Loucy (cell line): ENCODE measurements at regions not wholly inside any gene's neighbourhood (a gene's known extent, or its start where the extent isn't known, plus 50 kb on each side); places are given as distances from the start of the nearest gene placed in this dataset.

Source experiments
- H2AFZ ChIP-seq: fragments of 200-600 bp; sonication (generic); 2 replicates; pipeline ENCODE4 v1.6.0; 2016; ENCODE audit warnings: antibody characterized with exemption, mild to moderate bottlenecking, low read length, moderate library complexity
- H3F3A ChIP-seq: fragments of 200-600 bp; 2 replicates; pipeline ENCODE4 v1.6.0; 2016; ENCODE audit warnings: antibody characterized with exemption, low read depth, mild to moderate bottlenecking
- H3K27me3 ChIP-seq: fragments of 200-600 bp; sonication (generic); 2 replicates; pipeline ENCODE4 v1.6.1; 2014; ENCODE audit warnings: low read length, mild to moderate bottlenecking; ENCODE audit not compliant: insufficient read depth, poor library complexity, severe bottlenecking
- H3K36me3 ChIP-seq: fragments of 200-600 bp; sonication (generic); 2 replicates; pipeline ENCODE4 v1.6.1; 2016; ENCODE audit warnings: low read length; ENCODE audit not compliant: insufficient read depth
- H3K4me1 ChIP-seq: fragments of 200-600 bp; sonication (generic); 2 replicates; pipeline ENCODE4 v1.5.1; 2014; ENCODE audit warnings: low read length, mild to moderate bottlenecking; ENCODE audit not compliant: insufficient read depth, poor library complexity, severe bottlenecking
- H3K4me2 ChIP-seq: fragments of 200-600 bp; sonication (generic); 2 replicates; pipeline ENCODE4 v1.6.0; 2014; ENCODE audit warnings: antibody characterized with exemption, low read length, low read depth, mild to moderate bottlenecking; ENCODE audit not compliant: poor library complexity, severe bottlenecking
- H3K4me3 ChIP-seq: fragments of 200-600 bp; sonication (generic); 2 replicates; pipeline ENCODE4 v1.5.1; 2014; ENCODE audit warnings: low read length, mild to moderate bottlenecking, mixed read lengths; ENCODE audit not compliant: poor library complexity, severe bottlenecking
- H3K79me2 ChIP-seq: fragments of 200-600 bp; sonication (generic); 2 replicates; pipeline ENCODE4 v1.6.1; 2014; ENCODE audit warnings: low read length; ENCODE audit not compliant: insufficient read depth
- H3K9ac ChIP-seq: fragments of 200-600 bp; sonication (generic); 2 replicates; pipeline ENCODE4 v1.6.0; 2014; ENCODE audit warnings: mild to moderate bottlenecking, low read depth, low read length, moderate library complexity; ENCODE audit not compliant: poor library complexity, severe bottlenecking
- H3K9me2 ChIP-seq: fragments of 200-600 bp; sonication (generic); replicated peaks from 2 replicates; pipeline ENCODE4 v1.6.1; 2016; ENCODE audit warnings: low read depth, low read length, mixed read lengths
- H3K9me3 ChIP-seq: fragments of 200-600 bp; sonication (generic); 2 replicates; pipeline ENCODE4 v1.6.1; 2014; ENCODE audit warnings: mild to moderate bottlenecking, antibody characterized with exemption, low read length, low read depth; ENCODE audit not compliant: insufficient read depth
- H4K20me1 ChIP-seq: fragments of 200-600 bp; sonication (generic); 2 replicates; pipeline ENCODE4 v1.6.0; 2014; ENCODE audit warnings: antibody characterized with exemption, low read length, mild to moderate bottlenecking; ENCODE audit not compliant: insufficient read depth, poor library complexity, severe bottlenecking
- EZH2phosphoT487 ChIP-seq: fragments of 200-600 bp; IDR thresholded peaks from 2 replicates; pipeline ENCODE4 v1.6.1; 2018; ENCODE audit warnings: antibody characterized with exemption, mild to moderate bottlenecking, moderate library complexity, borderline replicate concordance
- TF ChIP-seq, protein P1 (sequence below): fragments of 200-600 bp; sonication (generic); conservative IDR thresholded peaks from 2 replicates; pipeline ENCODE4 v1.5.1; 2014; ENCODE audit warnings: mild to moderate bottlenecking, antibody characterized with exemption, low read length

GRCh38 chr6:170151804-170152123 is 139.1 kb downstream of the DLL1 start:
- H3K9ac ChIP-seq, result no peak overlapping the region
- TF ChIP-seq EZH2phosphoT487, result no peak
- TF ChIP-seq, protein P1, sequence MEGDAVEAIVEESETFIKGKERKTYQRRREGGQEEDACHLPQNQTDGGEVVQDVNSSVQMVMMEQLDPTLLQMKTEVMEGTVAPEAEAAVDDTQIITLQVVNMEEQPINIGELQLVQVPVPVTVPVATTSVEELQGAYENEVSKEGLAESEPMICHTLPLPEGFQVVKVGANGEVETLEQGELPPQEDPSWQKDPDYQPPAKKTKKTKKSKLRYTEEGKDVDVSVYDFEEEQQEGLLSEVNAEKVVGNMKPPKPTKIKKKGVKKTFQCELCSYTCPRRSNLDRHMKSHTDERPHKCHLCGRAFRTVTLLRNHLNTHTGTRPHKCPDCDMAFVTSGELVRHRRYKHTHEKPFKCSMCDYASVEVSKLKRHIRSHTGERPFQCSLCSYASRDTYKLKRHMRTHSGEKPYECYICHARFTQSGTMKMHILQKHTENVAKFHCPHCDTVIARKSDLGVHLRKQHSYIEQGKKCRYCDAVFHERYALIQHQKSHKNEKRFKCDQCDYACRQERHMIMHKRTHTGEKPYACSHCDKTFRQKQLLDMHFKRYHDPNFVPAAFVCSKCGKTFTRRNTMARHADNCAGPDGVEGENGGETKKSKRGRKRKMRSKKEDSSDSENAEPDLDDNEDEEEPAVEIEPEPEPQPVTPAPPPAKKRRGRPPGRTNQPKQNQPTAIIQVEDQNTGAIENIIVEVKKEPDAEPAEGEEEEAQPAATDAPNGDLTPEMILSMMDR, result no peak

DNA sequence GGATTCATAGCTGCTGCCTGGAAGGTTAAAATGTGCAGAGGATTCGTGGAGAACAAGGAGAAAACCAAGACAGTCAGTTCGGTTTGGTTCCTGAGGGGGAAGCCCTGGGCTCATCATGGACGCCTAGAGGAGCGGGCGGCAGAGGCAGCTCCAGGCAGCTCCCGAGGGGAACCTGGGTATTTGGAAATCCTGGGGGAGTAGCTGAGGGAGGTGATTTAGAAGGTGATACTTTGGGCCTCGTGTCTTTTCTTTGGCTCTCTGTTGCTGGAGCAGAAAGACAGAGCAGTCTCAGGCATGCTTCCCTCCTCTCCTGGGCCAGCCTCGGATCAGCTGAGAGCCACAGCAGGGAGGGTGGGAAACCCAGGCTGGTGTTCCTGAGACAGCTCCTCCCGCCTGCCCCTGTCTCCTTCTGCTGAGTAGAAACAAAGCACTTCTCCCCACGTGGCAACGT is 139.5 kb downstream of the DLL1 start:
- H3K9me3 ChIP-seq, result peaks cover 5% of the 10 kb centered on the region; the same call in 1 of the 2 replicates
- H3F3A ChIP-seq, result no peaks in the 10 kb centered on the region
- no peaks in the 10 kb centered on the region for H3K36me3 ChIP-seq
- no peaks in the 10 kb centered on the region for H3K27me3 ChIP-seq
- H3K79me2 ChIP-seq, result no peaks in the 10 kb centered on the region
- H4K20me1 ChIP-seq, result no peaks in the 10 kb centered on the region
- no peak overlapping the region for H3K9ac ChIP-seq
- H2AFZ ChIP-seq, result no peak overlapping the region
- TF ChIP-seq, protein P1, result no peak
- no peak for TF ChIP-seq EZH2phosphoT487
- H3K4me3 ChIP-seq, result no peak overlapping the region
- no peaks in the 10 kb centered on the region for H3K9me2 ChIP-seq
- H3K4me2 ChIP-seq, result no peak overlapping the region
- peaks cover 25% of the 10 kb centered on the region for H3K4me1 ChIP-seq

More at GRCh38 chr6:170151804-170152123, 139.1 kb downstream of the DLL1 start:
- no peaks in the 10 kb centered on the region for H3K79me2 ChIP-seq
- H4K20me1 ChIP-seq, result no peaks in the 10 kb centered on the region
- peaks cover 25% of the 10 kb centered on the region for H3K4me1 ChIP-seq
- no peaks in the 10 kb centered on the region for H3F3A ChIP-seq
- no peaks in the 10 kb centered on the region for H3K36me3 ChIP-seq
- H3K9me2 ChIP-seq, result no peaks in the 10 kb centered on the region
- peaks cover 5% of the 10 kb centered on the region; the same call in 1 of the 2 replicates for H3K9me3 ChIP-seq
- H3K4me3 ChIP-seq, result no peak overlapping the region
- no peak overlapping the region for H3K4me2 ChIP-seq
- no peaks in the 10 kb centered on the region for H3K27me3 ChIP-seq
- H2AFZ ChIP-seq, result no peak overlapping the region

DNA sequence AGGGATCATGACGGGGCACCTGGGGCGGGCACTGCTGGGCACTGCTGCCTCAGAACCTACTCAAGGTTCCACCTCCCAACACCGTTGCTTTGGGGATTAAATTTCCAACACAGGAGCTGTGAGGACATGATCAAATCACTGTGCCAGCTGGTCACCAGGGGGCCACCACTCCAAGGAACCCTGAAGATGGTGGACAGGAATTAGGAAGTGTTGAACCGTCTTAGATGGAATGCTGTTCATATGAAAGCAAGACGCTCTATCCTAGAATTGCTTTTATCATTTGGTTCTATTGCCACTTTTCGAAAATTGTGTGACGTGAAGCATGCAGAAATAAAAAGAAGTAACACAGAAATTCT is 140.3 kb downstream of the DLL1 start:
- H3F3A ChIP-seq, result no peaks in the 10 kb centered on the region
- H4K20me1 ChIP-seq, result no peaks in the 10 kb centered on the region
- peaks cover 25% of the 10 kb centered on the region for H3K4me1 ChIP-seq
- TF ChIP-seq EZH2phosphoT487, result no peak
- TF ChIP-seq, protein P1, result no peak
- no peaks in the 10 kb centered on the region for H3K9me2 ChIP-seq
- no peaks in the 10 kb centered on the region; the same call in 1 of the 2 replicates for H3K9me3 ChIP-seq
- no peaks in the 10 kb centered on the region for H3K27me3 ChIP-seq
- H3K79me2 ChIP-seq, result no peaks in the 10 kb centered on the region
- H3K4me2 ChIP-seq, result no peak overlapping the region
- no peak overlapping the region for H2AFZ ChIP-seq
- H3K4me3 ChIP-seq, result no peak overlapping the region
- no peak overlapping the region for H3K9ac ChIP-seq
- H3K36me3 ChIP-seq, result no peaks in the 10 kb centered on the region
